ENCODE measurements at regions not wholly inside any gene's neighbourhood (a gene's known extent, or its start where the extent isn't known, plus 50 kb on each side); places are given as distances from the start of the nearest gene placed in this dataset.

DNA sequence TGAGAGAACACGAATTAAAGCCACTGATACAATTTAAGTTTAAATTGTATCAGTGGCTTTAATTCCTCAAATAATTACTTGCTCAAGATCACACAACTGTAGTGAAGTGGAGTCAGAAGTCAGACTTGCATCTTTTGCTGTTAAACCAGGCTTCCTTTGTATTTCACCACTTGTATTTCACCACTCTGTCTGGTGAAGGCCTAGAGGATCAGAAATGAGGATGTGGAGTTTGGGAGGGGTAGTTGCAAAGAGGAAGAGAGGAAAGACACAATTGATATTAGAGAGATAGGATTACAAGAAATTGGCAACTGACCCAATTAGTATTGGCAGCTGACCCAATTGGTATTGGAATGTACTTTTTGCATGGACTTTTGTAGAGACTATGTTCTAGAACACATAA, 288.1 kb upstream of the GPR149 start:
- no peaks in the 10 kb centered on the region for H4K20me1 ChIP-seq (ENCODE audit: insufficient read depth, low read length)
- H3K9ac ChIP-seq (ENCODE audit: low read length) = no peak overlapping the region
- Mint-ChIP-seq H3K36me3 (ENCODE audit: low read depth, unreplicated experiment) (no peaks in the 10 kb centered on the region), H3K27me3 (ENCODE audit: low read depth, unreplicated experiment) (no peaks in the 10 kb centered on the region), H3K27ac (ENCODE audit: unreplicated experiment) (no peak overlapping the region), H3K9me3 (ENCODE audit: unreplicated experiment) (no peaks in the 10 kb centered on the region), H3K4me1 (ENCODE audit: low read depth, unreplicated experiment) (no peaks in the 10 kb centered on the region), H3K4me3 (ENCODE audit: unreplicated experiment) (no peak overlapping the region)
- DNase-seq (ENCODE audit: low read depth) = no peak
- no peak overlapping the region for H3K4me3 ChIP-seq (ENCODE audit: insufficient read depth, low read depth, low read length)
- no peak overlapping the region for H2AFZ ChIP-seq (ENCODE audit: low read depth, low read length)
- no peaks in the 10 kb centered on the region for H3K79me2 ChIP-seq (ENCODE audit: insufficient read depth, low read length)
- no peak for FAIRE-seq
- TF ChIP-seq, protein P1, sequence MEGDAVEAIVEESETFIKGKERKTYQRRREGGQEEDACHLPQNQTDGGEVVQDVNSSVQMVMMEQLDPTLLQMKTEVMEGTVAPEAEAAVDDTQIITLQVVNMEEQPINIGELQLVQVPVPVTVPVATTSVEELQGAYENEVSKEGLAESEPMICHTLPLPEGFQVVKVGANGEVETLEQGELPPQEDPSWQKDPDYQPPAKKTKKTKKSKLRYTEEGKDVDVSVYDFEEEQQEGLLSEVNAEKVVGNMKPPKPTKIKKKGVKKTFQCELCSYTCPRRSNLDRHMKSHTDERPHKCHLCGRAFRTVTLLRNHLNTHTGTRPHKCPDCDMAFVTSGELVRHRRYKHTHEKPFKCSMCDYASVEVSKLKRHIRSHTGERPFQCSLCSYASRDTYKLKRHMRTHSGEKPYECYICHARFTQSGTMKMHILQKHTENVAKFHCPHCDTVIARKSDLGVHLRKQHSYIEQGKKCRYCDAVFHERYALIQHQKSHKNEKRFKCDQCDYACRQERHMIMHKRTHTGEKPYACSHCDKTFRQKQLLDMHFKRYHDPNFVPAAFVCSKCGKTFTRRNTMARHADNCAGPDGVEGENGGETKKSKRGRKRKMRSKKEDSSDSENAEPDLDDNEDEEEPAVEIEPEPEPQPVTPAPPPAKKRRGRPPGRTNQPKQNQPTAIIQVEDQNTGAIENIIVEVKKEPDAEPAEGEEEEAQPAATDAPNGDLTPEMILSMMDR (IDR thresholded peaks at IDR 0.05; ENCODE audit: insufficient read depth, low read depth, low read length) = no peak
- no peak for TF ChIP-seq EZH2 (IDR thresholded peaks at IDR 0.05; ENCODE audit: insufficient read depth, low read length)
- no peaks in the 10 kb centered on the region for H3K27me3 ChIP-seq (ENCODE audit: insufficient read depth, low read length)
- no peak overlapping the region for H3K27ac ChIP-seq (ENCODE audit: low read depth, low read length)
- no peak overlapping the region for H3K4me2 ChIP-seq (ENCODE audit: low read length)
- H3K36me3 ChIP-seq (ENCODE audit: insufficient read depth, low read length) = no peaks in the 10 kb centered on the region
- no peaks in the 10 kb centered on the region for H3K9me3 ChIP-seq (ENCODE audit: insufficient read depth, low read depth, low read length)
- no peaks in the 10 kb centered on the region for H3K4me1 ChIP-seq (ENCODE audit: insufficient read depth, low read length)

DNA sequence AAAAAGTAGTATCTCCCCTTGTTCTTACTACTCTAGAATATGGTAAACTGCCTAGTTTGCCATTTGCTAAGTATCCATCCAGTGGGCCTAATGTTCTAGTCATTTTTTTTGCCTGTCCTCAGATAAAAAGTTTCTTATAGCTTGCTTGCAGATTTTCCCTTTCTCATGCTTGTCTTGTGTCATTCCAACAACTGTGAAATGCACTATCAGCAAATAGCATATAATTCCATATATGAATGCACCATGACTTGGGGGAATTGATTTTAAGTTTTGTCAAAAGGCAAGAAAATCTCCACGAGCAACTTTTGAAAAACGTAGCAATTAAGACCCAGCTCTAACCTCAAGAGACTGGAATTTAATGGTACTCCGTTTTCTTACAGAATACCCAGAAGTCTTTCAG, 286.2 kb upstream of the GPR149 start:
- DNase-seq (ENCODE audit: low read depth) = no peak
- Mint-ChIP-seq H3K27me3 (ENCODE audit: low read depth, unreplicated experiment) (no peaks in the 10 kb centered on the region), H3K4me3 (ENCODE audit: unreplicated experiment) (no peak overlapping the region), H3K9me3 (ENCODE audit: unreplicated experiment) (no peaks in the 10 kb centered on the region), H3K27ac (ENCODE audit: unreplicated experiment) (no peak overlapping the region), H3K36me3 (ENCODE audit: low read depth, unreplicated experiment) (no peaks in the 10 kb centered on the region), H3K4me1 (ENCODE audit: low read depth, unreplicated experiment) (no peaks in the 10 kb centered on the region)
- FAIRE-seq = no peak
- no peak overlapping the region for H3K4me3 ChIP-seq (ENCODE audit: insufficient read depth, low read depth, low read length)
- TF ChIP-seq, protein P1 (IDR thresholded peaks at IDR 0.05; ENCODE audit: insufficient read depth, low read depth, low read length) = no peak
- TF ChIP-seq EZH2 (IDR thresholded peaks at IDR 0.05; ENCODE audit: insufficient read depth, low read length) = no peak
- no peak overlapping the region for H3K4me2 ChIP-seq (ENCODE audit: low read length)
- H4K20me1 ChIP-seq (ENCODE audit: insufficient read depth, low read length) = no peaks in the 10 kb centered on the region
- no peaks in the 10 kb centered on the region for H3K79me2 ChIP-seq (ENCODE audit: insufficient read depth, low read length)
- H3K9me3 ChIP-seq (ENCODE audit: insufficient read depth, low read depth, low read length) = no peaks in the 10 kb centered on the region
- H3K9ac ChIP-seq (ENCODE audit: low read length) = no peak overlapping the region
- no peaks in the 10 kb centered on the region for H3K36me3 ChIP-seq (ENCODE audit: insufficient read depth, low read length)
- H3K27ac ChIP-seq (ENCODE audit: low read depth, low read length) = no peak overlapping the region
- no peaks in the 10 kb centered on the region for H3K4me1 ChIP-seq (ENCODE audit: insufficient read depth, low read length)
- H2AFZ ChIP-seq (ENCODE audit: low read depth, low read length) = no peak overlapping the region
- H3K27me3 ChIP-seq (ENCODE audit: insufficient read depth, low read length) = no peaks in the 10 kb centered on the region

DNA sequence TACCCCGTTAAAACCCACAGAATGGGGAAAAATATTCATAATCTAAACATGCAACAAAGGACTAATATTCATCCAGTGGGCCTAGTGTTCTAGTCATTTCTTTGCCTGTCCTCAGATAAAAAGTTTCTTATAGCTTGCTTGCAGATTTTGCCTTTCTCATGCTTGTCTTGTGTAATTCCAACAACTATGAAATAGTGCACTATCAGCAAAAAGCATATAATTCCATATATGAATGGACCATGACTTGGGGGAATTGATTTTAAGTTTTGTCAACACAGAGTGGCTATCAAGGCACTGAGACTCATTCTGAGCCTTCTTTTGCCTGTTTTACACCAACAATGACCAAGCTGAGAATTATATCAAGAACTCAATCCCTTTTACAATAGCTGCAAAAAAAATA, 278.6 kb upstream of the GPR149 start:
- Mint-ChIP-seq H3K36me3 (ENCODE audit: low read depth, unreplicated experiment) (no peaks in the 10 kb centered on the region), H3K4me3 (ENCODE audit: unreplicated experiment) (no peak overlapping the region), H3K27ac (ENCODE audit: unreplicated experiment) (no peak overlapping the region), H3K4me1 (ENCODE audit: low read depth, unreplicated experiment) (no peaks in the 10 kb centered on the region), H3K9me3 (ENCODE audit: unreplicated experiment) (no peaks in the 10 kb centered on the region), H3K27me3 (ENCODE audit: low read depth, unreplicated experiment) (no peaks in the 10 kb centered on the region)
- Histone ChIP-seq H3K79me2 (ENCODE audit: insufficient read depth, low read length) (no peaks in the 10 kb centered on the region), H3K4me3 (ENCODE audit: insufficient read depth, low read depth, low read length) (no peak overlapping the region), H3K9me3 (ENCODE audit: insufficient read depth, low read depth, low read length) (no peaks in the 10 kb centered on the region), H3K36me3 (ENCODE audit: insufficient read depth, low read length) (no peaks in the 10 kb centered on the region), H2AFZ (ENCODE audit: low read depth, low read length) (no peak overlapping the region), H3K9ac (ENCODE audit: low read length) (no peak overlapping the region), H3K4me1 (ENCODE audit: insufficient read depth, low read length) (no peaks in the 10 kb centered on the region), H4K20me1 (ENCODE audit: insufficient read depth, low read length) (no peaks in the 10 kb centered on the region), H3K27me3 (ENCODE audit: insufficient read depth, low read length) (no peaks in the 10 kb centered on the region), H3K4me2 (ENCODE audit: low read length) (no peak overlapping the region), H3K27ac (ENCODE audit: low read depth, low read length) (no peak overlapping the region)
- no peak for DNase-seq (ENCODE audit: low read depth)
- TF ChIP-seq EZH2 (IDR thresholded peaks at IDR 0.05; ENCODE audit: insufficient read depth, low read length) = no peak
- TF ChIP-seq, protein P1 (IDR thresholded peaks at IDR 0.05; ENCODE audit: insufficient read depth, low read depth, low read length) = no peak
- no peak for FAIRE-seq

All from astrocyte (in vitro differentiated cells and primary cell).